CD4-positive, alpha-beta T cell treated with Interleukin-2 at 100 ng/mL for 4 hours (primary cell): ENCODE measurements at regions not wholly inside any gene's neighbourhood (a gene's known extent, or its start where the extent isn't known, plus 50 kb on each side); places are given as distances from the start of the nearest gene placed in this dataset.

Source experiments
- DNase-seq: peaks from one replicate; pipeline ENCODE4 v3.0.0-alpha.2; 2020; ENCODE audit warnings: low spot score

DNA sequence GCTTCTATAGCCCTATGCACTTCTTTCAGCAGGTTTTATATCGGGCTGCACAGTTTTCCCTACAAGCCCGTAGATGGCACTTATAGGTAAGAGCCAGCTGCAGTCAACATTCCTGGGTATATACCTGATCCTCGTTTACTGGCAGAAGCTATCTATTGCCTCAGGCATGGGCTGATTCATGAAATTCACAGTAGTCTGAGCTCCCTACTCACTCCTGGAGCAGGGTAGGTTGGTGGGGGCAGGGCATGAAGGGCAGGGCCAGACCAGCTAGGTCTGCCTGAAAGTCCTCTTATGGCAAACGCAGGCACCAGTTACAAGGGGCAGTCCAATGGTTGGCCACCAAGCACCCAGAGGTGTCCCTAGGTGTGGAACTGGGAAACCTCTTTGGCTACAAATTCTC lies 345.8 kb downstream of the RPS29 start:
- DNase-seq: no peak

DNA sequence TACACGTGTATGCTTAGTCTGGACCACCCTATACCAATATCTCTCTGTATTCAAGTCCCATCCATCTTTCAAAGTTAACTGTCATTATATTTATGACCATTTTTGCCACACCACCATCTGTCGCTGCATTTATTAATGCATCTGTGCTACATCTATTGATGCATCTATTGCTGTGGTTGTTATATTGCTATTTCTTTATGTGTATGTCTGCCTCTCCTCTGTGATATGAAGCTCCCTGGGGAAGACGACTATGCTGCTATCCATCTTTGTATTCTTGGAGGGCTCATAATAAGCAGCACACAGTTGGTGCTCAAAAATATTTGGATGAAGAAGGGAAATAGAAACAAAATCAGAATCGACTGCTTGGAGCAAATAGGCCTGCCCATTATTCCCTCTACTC lies 357.6 kb downstream of the RPS29 start:
- no peak for DNase-seq

DNA sequence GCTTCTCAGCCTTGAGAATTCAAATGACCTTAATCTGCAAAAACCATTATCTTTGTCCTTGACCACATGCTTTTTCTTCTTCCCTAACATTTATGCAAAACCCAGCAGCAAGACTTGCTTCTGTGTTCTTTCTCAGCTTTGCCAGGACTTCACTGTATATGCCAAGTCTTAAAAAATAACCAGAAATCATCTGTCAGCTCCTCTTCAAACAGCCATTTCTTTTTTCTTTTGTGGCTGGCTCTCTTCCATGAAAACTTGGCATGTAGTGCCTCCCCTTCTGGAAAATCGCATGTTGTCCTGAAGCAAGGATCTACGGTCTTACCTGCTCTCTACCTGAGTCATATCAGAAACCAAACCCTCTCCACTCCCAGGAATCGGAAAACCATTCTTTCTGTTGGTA lies 364.9 kb downstream of the RPS29 start:
- no peak for DNase-seq

DNA sequence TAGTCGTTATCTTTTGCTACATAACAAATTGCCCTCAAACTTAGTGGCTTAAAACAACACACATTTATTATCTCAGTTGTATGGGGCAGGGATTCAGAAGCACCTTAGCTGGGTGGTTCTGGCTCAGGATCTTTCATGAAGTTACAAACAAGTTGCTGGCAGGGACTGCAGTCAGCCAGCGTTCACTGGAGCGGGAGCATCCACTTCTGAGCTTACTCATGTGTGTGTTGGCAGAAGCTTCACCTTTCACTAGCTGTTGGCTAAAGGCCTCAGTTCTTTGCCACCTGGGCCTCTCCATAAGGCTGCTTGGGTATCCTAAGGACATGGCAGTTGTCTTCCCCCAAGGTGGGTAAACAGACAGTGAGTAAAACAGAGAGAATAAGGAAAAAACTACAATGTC lies 365.7 kb downstream of the RPS29 start:
- no peak for DNase-seq

DNA sequence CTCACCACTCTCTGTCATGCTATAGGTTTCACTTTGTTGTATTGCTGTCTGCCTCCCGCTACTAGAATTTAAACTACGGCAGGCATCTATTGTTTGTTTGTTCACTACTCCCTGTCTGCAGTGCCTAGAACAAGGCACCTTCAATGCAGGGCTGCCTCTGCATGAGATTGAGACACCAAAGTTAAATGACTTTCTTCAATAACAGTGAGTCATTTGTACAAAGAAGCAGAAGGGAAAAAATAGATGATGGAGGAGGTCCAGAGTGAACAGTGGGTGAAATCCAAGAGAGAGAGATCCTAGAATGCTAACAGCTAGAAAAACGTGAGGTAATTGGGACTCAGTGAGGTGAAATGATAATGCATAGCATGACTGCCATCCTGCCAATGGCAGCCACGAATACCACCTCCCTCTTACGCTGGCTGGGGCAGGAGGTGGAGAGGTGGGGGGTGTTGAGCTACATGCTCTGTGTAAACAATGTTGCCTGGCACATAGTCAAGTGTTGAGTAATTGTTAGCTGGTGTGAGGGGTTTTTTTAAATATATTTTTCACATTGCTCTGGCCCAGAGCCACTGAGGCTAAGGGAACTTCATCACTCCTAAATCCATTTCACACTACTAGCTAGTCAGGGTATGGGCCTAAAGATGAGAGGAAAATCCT lies 367.6 kb downstream of the RPS29 start:
- DNase-seq: no peak

DNA sequence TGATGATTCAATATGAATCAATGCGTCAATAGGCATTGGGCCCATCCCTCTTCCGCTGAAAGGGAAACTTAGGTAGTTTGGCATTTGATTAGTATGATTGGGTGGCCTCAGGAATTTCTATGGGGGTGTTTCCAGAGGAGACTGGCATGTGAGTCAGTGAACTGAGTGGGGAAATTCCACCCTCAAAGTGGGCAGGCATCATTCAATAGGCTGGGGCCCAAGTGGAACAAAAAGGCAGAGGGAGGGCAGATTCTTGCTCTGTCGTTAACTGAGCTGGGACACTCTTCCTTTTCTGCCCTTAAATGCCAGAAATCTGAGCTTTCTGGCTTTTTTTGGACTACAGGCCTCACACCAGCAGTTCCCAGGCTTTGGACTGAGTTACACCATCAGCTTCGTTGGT lies 373.5 kb downstream of the RPS29 start:
- DNase-seq: no peak

DNA sequence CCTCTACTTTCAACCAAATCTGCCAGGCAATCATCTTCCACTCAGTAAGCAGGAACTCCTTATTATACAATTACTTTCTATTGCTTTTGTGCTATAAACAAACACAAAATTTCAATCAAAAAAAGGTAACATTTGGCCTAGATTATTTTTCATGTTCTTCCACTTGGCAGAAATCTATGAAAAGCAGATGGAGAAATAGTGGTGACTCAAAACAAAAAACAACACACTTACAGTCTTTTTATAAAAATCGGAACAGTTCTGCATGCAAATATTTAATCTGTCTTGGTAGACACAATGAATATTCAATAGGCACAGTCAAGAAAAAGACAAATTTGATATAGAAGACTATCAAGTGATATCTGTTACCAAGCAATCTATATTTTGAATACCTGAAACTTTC lies 376.8 kb downstream of the RPS29 start:
- no peak for DNase-seq

DNA sequence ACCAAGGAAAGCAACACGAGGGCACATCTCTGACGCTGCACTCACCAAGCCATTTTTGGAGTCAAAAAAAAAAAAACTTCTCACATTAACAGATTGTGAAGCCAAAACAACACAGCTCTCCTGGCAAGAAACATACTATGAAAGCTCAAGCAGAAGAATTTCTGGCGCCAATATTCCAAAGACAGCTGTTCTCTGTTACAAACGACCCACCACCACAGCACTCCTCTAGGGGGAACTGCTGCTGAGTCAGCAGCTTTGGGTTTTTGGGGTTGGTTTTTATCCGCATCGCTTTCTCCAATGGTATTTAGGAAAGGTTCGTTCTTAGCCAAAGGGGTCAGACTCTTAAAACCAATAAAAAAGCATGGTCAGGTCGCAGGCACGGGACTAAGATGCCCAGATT lies 379.4 kb downstream of the RPS29 start:
- DNase-seq: no peak

DNA sequence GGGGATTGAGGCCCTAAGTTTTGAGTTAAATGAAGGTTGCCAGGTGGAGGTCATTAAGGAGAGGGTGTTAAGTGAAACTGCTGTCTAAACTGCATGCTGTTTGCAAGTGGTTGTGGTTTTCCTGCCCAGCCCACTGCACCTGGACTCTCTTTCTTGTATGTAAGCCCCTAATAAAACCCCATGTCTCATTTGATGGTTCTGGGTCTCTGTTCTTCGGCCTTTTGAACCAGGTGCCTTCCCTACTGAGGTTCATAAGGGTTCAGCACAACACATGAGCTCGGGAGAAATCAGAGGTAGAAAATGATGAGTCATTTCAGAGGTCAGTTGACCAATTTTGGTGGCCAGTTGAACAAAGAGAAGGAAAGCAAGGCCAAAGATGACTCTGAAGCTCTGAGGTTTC lies 382.5 kb downstream of the RPS29 start:
- DNase-seq: no peak

DNA sequence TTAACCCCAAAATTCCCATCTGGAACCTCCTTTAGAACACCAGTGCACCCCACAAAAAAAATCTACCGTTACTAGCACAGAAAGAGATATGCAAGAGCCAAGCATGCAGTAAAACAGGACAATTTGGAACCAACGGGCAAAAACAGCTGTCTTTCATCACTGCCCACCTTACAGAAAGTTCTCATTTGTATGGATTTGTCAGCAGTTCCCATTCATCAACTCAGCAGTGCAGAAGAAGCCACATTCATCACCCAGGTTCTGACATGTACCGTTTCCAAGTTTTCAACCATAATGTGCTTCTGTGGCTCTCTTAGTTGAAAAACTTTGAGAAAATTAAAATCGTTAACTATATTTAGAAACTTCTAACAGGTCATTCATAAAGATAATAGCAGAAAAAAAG lies 387.0 kb downstream of the RPS29 start:
- DNase-seq: no peak

DNA sequence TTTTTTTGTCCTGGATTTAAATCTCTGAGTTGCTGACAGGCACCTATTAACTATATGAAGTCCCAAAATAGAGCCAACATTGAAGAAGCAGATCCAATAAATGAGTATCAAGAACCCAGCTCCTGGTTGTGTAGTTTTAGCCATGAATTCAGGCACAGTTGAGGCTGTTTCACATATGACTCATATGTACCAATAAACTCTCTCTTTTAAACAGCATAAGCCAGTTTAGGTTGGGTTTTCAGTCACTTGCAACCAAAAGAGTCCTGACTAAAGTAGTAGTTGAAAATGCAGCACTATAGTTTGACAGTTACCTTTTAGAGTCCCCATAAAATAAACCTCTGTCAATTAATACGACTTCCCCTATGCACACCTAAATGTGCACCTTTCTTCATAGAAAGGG lies 389.9 kb downstream of the RPS29 start:
- no peak for DNase-seq

DNA sequence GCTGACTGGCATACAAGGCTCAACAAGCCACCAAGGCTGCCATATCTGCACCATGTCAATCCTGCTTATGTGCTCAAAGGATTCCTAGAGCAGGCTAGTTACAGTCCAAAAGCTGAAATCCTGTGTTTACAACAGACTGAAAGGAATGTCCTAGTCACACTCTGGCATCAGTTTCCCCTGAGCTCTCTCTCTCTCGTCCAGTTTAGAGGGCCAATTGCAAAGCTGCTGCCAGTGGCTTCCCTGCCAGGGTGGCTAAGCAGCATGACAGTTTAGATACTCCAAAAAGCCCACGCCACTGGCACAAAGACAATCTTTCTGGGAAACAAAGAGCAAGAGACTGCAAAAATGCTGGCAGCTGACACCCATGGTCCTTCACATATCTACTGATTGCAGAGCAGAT lies 392.1 kb downstream of the RPS29 start:
- no peak for DNase-seq

DNA sequence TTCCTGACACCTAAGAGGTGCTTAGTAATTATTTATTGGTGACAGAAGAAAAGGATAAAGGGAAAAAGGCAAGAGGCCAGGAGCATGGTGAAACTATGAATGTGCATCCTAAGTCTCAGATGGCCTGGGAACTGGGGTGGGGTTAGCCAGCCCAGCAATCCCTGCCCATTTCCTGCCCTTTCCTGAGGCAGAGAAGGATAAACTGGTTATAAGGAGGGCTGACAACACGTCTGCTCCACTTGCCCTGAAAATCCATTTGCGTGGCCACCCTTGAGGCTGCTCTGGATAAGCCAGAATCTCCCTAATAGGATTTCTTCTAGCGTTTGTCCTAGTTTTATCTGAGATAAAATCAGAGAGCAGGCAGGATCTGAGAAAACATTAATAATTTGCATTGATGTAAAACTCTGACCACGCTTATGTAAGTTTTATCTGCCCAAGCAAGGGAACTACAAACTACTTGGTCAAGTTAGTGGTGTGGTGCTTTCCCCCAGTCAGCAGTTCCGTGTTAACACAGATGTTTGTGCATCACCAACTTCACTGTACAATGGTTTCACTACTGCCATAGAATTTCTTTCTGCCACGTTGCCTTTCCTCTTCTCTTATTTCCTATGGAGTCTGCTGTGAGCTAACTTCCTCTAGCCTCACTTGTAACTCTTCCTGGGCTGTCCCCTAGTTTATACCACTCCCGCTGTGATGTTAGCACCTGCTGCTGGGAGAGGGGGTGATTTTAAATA lies 392.7 kb downstream of the RPS29 start:
- no peak for DNase-seq

DNA sequence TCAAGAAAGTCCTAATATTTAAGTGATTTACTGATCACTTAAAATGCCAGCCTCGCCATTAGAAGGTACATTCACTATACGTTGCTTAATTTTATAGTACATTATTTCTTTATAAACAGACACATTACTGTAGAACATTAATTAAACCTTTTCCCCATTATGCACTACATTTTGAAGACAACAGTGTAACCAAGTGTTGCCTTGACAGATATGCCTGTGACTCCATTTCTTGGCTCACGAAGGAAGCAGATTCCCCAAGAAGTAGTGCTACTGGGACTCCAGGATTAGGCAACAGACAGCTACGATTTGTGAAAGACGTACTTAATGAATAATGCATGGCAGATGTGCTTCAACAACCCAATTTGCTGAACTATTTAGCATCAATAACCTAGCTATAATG lies 394.8 kb downstream of the RPS29 start:
- no peak for DNase-seq

DNA sequence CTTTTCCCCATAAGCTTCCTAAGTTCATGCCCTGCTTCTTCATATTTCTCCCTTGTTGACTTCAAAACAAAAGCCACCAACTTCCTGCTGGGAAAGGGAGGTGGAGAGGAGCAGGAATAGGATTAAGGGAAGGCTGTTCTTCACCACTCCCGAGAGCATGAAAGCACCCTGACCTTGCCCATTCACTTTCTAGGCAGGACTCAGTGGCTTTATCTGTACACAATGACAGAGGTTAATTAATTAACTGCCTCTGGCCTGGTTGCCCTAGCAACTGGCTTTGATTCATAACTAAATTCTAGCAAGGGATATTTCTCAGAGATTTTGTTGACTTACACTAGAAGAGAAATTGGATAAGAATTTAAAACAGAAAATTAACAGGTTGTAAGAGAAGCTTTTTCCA lies 396.8 kb downstream of the RPS29 start:
- DNase-seq: no peak

DNA sequence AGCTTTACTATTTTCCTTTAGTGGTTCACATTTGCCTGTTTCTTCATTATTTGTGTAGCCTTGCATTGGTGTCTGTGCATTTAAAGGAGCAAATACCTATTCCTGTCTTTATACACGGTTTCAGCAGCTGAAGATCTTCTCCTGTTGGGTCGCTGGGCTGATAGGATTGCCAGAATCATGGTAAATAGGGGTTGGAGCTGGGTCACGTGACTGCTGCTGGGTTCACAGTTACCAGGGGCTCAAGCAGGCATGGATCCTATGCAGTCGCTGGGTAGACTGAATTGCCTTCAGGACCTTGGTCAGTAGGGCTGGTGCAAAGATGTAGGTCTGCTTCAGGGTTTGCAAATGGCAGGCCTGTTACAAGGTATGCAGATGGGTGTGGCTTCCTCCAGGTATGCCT lies 398.4 kb downstream of the RPS29 start:
- no peak for DNase-seq

DNA sequence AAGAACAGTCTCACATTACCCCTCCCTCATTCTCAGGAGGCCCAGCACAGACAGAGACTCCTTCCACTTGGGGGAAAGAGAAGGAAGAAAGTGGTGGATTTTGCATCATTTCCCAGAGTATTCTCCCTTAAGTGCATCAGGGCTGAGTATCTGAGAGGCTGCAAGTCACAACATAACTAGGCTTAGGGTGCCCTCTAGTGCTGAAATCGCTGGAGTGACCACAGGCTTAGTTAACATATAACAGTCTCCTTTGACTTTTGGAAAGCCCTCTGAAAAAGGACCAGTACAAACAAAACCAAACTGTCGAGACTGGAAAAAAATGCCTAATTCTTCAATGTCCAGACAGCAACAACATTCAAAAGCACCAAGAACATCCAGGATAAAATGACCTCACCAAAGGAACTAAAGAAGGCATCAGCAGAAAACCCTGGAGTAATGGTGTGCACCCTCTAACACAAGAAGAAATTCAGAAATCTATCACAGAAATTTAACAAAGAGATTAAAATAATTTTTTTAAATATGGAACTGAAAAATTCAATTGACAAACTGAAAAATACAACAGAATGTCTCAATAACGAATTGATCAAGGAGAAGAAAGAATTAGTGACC lies 412.3 kb downstream of the RPS29 start:
- DNase-seq: peak; percentile 5

DNA sequence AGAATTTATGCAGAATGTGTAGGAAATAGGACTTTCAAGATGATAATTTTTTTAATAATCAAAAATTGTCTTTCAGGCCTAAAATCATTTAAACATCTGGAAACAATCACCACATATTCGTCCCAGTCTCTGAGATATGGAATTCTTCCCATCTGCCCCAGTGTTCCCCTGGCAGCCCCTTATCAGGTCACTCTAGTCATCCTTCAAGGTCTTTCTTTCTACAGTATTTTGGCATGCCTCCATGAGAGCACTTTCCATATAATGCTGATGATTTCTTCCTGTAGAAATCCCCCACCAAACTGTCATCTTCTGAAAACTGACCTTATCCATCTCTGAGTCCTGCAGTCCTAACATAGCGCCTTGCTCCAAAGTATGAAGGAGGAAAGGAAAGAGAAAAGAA lies 422.1 kb downstream of the RPS29 start:
- no peak for DNase-seq

DNA sequence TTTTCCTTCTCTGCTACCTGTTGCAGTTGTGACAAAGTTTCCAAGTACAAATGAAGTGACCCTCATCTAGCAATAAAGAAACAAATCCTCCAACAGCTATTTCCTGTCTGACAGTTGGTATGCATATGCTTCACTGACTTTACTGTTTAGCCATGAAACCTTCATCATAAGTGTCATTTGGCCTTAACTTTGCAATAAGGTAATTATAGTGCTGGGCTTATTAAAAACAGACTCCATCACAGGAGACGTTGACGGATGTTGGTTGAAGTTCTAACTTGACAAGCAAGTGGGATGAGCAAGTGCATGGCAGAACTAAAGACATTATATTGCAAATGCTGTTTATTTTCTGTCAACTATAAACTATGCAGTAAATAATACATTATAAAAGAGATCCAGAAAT lies 425.2 kb downstream of the RPS29 start:
- DNase-seq: no peak

DNA sequence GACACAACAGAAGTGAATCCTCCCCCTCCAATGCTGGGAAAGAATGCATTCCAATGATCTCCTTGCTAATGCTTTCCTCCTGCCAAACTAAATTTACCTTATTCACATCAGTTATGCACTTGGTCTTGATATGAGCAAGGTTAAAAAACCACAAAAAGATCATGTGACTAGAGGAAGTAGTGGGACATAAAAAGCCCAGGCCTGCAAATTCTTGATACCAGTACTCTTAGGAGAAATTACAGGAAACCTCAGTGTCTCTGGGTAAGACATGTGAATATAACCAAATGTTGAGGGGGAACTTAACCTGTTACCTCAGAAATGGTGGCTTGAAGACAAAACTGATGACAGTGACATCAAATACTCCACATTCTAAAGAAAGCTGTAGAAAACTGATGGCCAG lies 427.1 kb downstream of the RPS29 start:
- DNase-seq: no peak

DNA sequence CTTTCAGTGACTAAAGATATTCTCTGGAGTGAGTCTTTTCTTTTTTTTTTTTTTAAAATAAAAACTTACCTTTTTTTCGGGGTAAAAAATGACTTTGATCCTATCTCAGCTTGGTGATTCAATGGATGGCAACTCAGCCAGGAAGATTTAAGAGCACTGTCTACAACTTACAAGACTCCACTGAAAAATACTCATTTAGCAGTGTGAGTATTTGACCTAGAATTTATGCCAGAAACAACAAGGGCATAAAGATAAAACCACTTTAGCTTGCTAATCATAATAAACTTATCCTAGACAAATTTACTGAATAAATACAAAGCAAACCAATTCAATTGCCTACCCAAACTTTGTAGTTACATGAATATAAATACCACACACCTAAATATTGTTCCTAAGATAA lies 446.6 kb downstream of the RPS29 start:
- DNase-seq: no peak

DNA sequence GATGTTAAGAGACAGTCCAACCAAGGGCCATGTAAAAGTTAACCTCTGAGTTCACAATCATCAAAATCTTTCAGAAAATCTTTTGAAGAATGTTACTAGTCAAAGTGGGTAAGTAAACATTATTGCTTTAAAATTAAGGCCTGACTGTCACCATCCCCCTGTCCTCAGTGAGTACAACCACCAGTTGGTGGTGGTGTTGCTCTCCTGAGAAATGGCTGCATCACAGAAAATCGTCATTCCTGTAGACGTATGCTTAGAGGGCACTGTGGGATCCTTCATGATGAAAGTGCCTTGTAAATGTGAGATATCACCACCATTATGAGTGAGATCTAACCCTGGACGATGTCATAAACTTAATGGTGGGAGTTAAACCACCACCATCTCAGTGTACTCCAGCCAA lies 451.2 kb downstream of the RPS29 start:
- no peak for DNase-seq

DNA sequence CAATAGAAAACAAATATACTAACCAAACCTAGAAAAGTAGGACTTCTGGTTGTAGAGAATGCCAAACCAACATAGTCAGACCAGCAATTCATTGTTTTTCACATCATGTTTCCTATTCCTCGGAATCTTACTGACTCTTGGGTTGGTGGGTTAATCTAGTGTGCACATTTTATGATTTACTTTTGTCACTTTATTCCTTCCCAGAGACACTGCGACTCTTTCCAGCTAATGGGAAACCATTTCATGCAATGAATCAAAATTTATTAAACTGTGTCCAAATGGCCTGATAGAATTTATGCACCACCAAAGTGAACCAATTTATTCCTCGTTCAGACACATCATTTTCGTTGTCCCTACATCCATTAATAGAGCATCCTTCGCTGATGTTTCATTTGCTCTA lies 464.9 kb downstream of the RPS29 start:
- no peak for DNase-seq
